MCF 10A (cell line): ENCODE measurements at regions not wholly inside any gene's neighbourhood (a gene's known extent, or its start where the extent isn't known, plus 50 kb on each side); places are given as distances from the start of the nearest gene placed in this dataset.

Source experiments
- BruUV-seq: library from RNA; stranded (reverse); fragments of 400-500 nt; replicated peaks from 2 replicates; lab custom pipeline; 2021; lab: Mats Ljungman, UMichigan
- CTCF ChIA-PET: fragments of 300-600 bp; sonication (Branson Sonifier 250); formaldehyde crosslinking; extraction: SDS; loops from one replicate; lab custom pipeline; 2021; ENCODE audit warnings: antibody characterized with exemption, inconsistent platforms; lab: Yijun Ruan, JAX
- POLR2A ChIA-PET: fragments of 300-600, 350-650 bp; sonication (Branson Sonifier 250); formaldehyde crosslinking; extraction: SDS; loops from one replicate; lab custom pipeline; 2020; ENCODE audit warnings: antibody characterized with exemption, inconsistent platforms; lab: Yijun Ruan, JAX
- DNase-seq: peaks from one replicate; pipeline ENCODE4 v3.0.0-alpha.2; 2018; ENCODE audit not compliant: unreplicated experiment
- H3K27ac Mint-ChIP-seq: one replicate; pipeline ENCODE4 v1.8.0; 2022; ENCODE audit warnings: mild to moderate bottlenecking, low read depth, mixed read lengths; ENCODE audit not compliant: unreplicated experiment
- H3K27me3 Mint-ChIP-seq: one replicate; pipeline ENCODE4 v1.8.0; 2022; ENCODE audit warnings: mixed read lengths; ENCODE audit not compliant: insufficient read depth, unreplicated experiment
- H3K36me3 Mint-ChIP-seq: one replicate; pipeline ENCODE4 v1.8.0; 2022; ENCODE audit warnings: mild to moderate bottlenecking, moderate library complexity, mixed read lengths; ENCODE audit not compliant: insufficient read depth, unreplicated experiment
- H3K4me1 Mint-ChIP-seq: one replicate; pipeline ENCODE4 v1.8.0; 2022; ENCODE audit warnings: mixed read lengths; ENCODE audit not compliant: insufficient read depth, unreplicated experiment
- H3K4me3 Mint-ChIP-seq: one replicate; pipeline ENCODE4 v1.8.0; 2022; ENCODE audit warnings: mild to moderate bottlenecking, moderate library complexity, mixed read lengths; ENCODE audit not compliant: unreplicated experiment
- H3K9me3 Mint-ChIP-seq: one replicate; pipeline ENCODE4 v1.8.0; 2022; ENCODE audit warnings: mixed read lengths; ENCODE audit not compliant: unreplicated experiment
- intact Hi-C: fragments of 100-400 bp; cut with micrococcal nuclease; formaldehyde crosslinking; loops from 2 replicates; pipeline ENCODE4 v1.14.1; 2022
- TF ChIP-seq, protein P1 (sequence below): fragments of 200-600 bp; IDR thresholded peaks from one replicate; pipeline ENCODE4 v1.8.0; 2022; ENCODE audit warnings: antibody characterized with exemption, mild to moderate bottlenecking; ENCODE audit not compliant: unreplicated experiment

DNA sequence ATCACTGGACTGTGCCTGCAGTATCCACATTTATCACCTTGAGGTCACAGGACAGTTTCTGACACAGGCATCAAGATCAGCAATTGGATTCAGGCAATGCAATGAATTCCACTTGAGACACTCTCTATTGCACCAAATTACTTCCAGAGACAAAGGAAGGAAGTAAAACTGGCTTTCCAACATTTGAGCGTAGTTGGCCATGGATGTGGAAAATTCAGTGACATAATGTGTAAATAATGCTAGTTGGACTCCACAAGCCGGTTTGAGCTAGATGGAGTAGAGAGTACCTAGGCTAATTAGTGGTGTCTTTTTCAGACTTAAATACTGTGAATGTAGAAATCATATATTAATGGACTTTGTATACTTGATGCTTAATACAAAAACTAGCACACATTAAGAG lies 168.3 kb upstream of the SYT1 start:
- BruUV-seq: no TSS peak
- no peak overlapping the region for H3K27ac Mint-ChIP-seq
- ChIA-PET CTCF (interaction anchor here (0.6 kb wide), 2 partner anchors 669 to 1491 kb away, joined by 3 to 5 read pairs; no protein-coding TSS in a partner anchor), POLR2A (no interaction called here)
- H3K4me3 Mint-ChIP-seq: no peak overlapping the region
- no peaks in the 10 kb centered on the region for H3K27me3 Mint-ChIP-seq
- H3K36me3 Mint-ChIP-seq: no peaks in the 10 kb centered on the region
- intact Hi-C loops: no loop called here
- H3K4me1 Mint-ChIP-seq: no peaks in the 10 kb centered on the region
- DNase-seq: no peak
- H3K9me3 Mint-ChIP-seq: no peaks in the 10 kb centered on the region
- TF ChIP-seq, protein P1, sequence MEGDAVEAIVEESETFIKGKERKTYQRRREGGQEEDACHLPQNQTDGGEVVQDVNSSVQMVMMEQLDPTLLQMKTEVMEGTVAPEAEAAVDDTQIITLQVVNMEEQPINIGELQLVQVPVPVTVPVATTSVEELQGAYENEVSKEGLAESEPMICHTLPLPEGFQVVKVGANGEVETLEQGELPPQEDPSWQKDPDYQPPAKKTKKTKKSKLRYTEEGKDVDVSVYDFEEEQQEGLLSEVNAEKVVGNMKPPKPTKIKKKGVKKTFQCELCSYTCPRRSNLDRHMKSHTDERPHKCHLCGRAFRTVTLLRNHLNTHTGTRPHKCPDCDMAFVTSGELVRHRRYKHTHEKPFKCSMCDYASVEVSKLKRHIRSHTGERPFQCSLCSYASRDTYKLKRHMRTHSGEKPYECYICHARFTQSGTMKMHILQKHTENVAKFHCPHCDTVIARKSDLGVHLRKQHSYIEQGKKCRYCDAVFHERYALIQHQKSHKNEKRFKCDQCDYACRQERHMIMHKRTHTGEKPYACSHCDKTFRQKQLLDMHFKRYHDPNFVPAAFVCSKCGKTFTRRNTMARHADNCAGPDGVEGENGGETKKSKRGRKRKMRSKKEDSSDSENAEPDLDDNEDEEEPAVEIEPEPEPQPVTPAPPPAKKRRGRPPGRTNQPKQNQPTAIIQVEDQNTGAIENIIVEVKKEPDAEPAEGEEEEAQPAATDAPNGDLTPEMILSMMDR: no peak

DNA sequence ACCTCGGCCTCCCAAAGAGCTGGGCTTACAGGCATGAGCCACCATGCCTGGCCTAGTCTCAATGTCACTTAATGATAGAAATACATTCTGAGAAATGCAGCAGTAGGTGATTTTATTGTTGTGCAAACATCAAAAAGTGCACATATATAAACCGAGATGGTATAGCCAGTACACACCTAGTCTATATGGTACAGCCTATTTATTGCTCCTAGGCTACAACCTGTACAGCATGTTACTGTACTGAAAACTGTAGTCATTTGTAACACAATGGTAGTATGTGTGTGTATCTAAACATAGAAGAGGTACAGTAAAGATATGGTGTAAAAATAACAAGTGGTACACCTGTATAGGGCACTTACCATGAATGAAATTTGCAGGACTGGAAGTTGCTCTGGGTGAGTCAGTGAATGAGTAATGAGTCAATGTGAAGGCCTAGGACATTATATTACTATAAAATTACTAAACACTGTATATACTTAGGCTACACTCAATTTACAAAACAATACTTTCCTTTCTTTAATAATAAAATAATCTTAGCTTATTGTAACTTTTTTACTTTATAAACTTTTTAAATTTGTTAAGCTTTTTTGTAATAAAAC lies 166.7 kb upstream of the SYT1 start:
- H3K36me3 Mint-ChIP-seq: no peaks in the 10 kb centered on the region
- no peaks in the 10 kb centered on the region for H3K9me3 Mint-ChIP-seq
- H3K4me1 Mint-ChIP-seq: no peaks in the 10 kb centered on the region
- no peaks in the 10 kb centered on the region for H3K27me3 Mint-ChIP-seq
- CTCF ChIA-PET: interaction anchor here (0.6 to 0.7 kb wide), 2 partner anchors 18 to 647 kb away, joined by 3 to 6 read pairs; no protein-coding TSS in a partner anchor
- BruUV-seq: no TSS peak
- H3K4me3 Mint-ChIP-seq: no peak overlapping the region
- intact Hi-C loops: no loop called here
- TF ChIP-seq, protein P1: no peak
- POLR2A ChIA-PET: no interaction called here
- H3K27ac Mint-ChIP-seq: no peak overlapping the region
- peak; percentile 55 for DNase-seq

DNA sequence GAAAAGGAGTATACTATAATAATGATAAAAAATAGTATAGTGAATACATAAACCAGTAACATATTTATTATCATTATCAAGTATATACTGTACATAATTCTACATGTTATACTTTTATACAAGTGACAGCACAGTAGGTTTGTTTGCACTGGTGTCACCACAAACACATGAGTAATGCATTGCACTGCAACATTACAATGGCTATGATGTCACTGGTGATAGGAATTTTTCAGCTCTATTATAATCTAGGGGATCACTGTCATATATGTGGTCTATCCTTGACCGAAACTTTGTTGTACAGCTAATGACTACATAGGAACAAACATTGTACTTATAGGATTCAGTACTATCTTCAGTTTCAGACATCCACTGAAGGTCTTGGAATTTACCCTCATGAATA lies 165.8 kb upstream of the SYT1 start:
- H3K27me3 Mint-ChIP-seq: no peaks in the 10 kb centered on the region
- BruUV-seq: no TSS peak
- TF ChIP-seq, protein P1: no peak
- DNase-seq: peak; percentile 3
- CTCF ChIA-PET: no interaction called here
- no peak overlapping the region for H3K4me3 Mint-ChIP-seq
- H3K9me3 Mint-ChIP-seq: no peaks in the 10 kb centered on the region
- no peak overlapping the region for H3K27ac Mint-ChIP-seq
- intact Hi-C loops: no loop called here
- POLR2A ChIA-PET: no interaction called here
- no peaks in the 10 kb centered on the region for H3K36me3 Mint-ChIP-seq
- no peaks in the 10 kb centered on the region for H3K4me1 Mint-ChIP-seq

DNA sequence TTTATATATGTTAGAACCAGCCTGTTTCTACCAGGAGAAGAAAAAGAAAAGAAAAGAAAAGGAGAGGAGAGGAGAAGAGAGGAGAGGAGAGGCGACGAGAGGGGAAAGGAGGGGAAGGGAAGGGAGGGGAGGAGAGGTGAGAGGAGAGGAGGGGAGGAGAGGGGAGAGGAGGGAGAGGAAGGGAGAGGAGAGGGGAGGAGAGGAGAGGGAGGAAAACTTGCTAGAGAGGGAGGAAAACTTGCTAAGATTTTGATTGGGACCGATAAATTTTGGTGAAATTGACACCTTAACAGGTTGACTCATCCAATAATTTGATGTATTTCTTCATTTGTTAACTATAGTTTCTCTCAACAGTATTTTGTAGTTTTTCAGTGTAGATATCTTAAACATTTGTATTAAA lies 164.0 kb upstream of the SYT1 start:
- CTCF ChIA-PET: no interaction called here
- Mint-ChIP-seq H3K4me1 (no peaks in the 10 kb centered on the region), H3K27me3 (no peaks in the 10 kb centered on the region), H3K4me3 (no peak overlapping the region), H3K9me3 (no peaks in the 10 kb centered on the region), H3K36me3 (no peaks in the 10 kb centered on the region), H3K27ac (no peak overlapping the region)
- POLR2A ChIA-PET: no interaction called here
- no TSS peak for BruUV-seq
- TF ChIP-seq, protein P1: no peak
- DNase-seq: no peak
- intact Hi-C loops: no loop called here
